SJCRH30 (cell line): ENCODE measurements at regions not wholly inside any gene's neighbourhood (a gene's known extent, or its start where the extent isn't known, plus 50 kb on each side); places are given as distances from the start of the nearest gene placed in this dataset.

ENCODE experiments used
- DNase-seq, 2 experiments: peaks; one replicate each; pipeline ENCODE4 v3.0.0-alpha.2; 2015 to 2020
- H3K27ac ChIP-seq: fragments of 250-450 bp; sonication (Bioruptor Pico); 2 replicates; pipeline ENCODE4 v1.5.1; 2020; ENCODE audit warnings: mild to moderate bottlenecking, moderate library complexity
- H3K27me3 ChIP-seq: fragments of 250-450 bp; sonication (Bioruptor Pico); 2 replicates; pipeline ENCODE4 v1.5.1; 2020; ENCODE audit warnings: mild to moderate bottlenecking, moderate library complexity
- H3K36me3 ChIP-seq: fragments of 250-450 bp; sonication (Bioruptor Pico); 2 replicates; pipeline ENCODE4 v1.5.1; 2020; ENCODE audit warnings: mild to moderate bottlenecking, moderate library complexity
- H3K4me1 ChIP-seq: fragments of 250-450 bp; sonication (Bioruptor Pico); 2 replicates; pipeline ENCODE4 v1.5.1; 2020; ENCODE audit warnings: mild to moderate bottlenecking, moderate library complexity
- H3K4me3 ChIP-seq: fragments of 250-450 bp; sonication (Bioruptor Pico); 2 replicates; pipeline ENCODE4 v1.5.1; 2020; ENCODE audit warnings: mild to moderate bottlenecking, moderate library complexity
- H3K9me3 ChIP-seq: fragments of 250-450 bp; sonication (Bioruptor Pico); replicated peaks from 2 replicates; pipeline ENCODE4 v1.5.1; 2020; ENCODE audit warnings: mild to moderate bottlenecking, moderate library complexity

- Histone ChIP-seq H3K4me1 (no peaks in the 10 kb centered on the region), H3K27ac (no peak overlapping the region), H3K9me3 (no peaks in the 10 kb centered on the region), H3K4me3 (no peak overlapping the region), H3K27me3 (no peaks in the 10 kb centered on the region), H3K36me3 (no peaks in the 10 kb centered on the region)
- DNase-seq: no peak
Measured at GRCh38 chr7:381211-382042, 91.5 kb downstream of the FOXL3 start.

GRCh38 chr7:382043-382400 is 92.1 kb downstream of the FOXL3 start:
- H3K9me3 ChIP-seq: no peaks in the 10 kb centered on the region
- no peak for DNase-seq
- H3K27me3 ChIP-seq: no peaks in the 10 kb centered on the region
- no peaks in the 10 kb centered on the region for H3K4me1 ChIP-seq
- H3K36me3 ChIP-seq: no peaks in the 10 kb centered on the region
- no peak overlapping the region for H3K27ac ChIP-seq
- no peak overlapping the region for H3K4me3 ChIP-seq

DNA sequence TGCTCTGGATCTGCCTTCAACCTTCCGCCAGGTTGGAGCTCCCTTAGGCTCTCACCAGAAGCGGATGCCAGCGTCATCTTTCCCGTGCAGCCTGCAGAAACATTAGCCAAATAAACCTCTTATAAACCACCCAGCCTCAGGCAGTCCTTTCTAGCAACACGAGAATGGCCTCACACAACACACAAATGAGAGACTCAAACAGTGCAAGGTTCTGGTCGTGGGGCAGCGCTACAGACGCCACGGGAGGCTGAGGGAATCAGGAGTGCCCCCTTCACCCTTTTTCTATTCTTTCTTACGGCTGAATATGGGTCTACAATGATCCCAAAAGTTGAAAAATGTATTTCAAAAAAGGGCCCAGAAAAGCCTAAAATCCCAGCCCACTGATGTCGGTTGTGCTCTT is 96.4 kb downstream of the FOXL3 start:
- no peak overlapping the region for H3K4me3 ChIP-seq

DNA sequence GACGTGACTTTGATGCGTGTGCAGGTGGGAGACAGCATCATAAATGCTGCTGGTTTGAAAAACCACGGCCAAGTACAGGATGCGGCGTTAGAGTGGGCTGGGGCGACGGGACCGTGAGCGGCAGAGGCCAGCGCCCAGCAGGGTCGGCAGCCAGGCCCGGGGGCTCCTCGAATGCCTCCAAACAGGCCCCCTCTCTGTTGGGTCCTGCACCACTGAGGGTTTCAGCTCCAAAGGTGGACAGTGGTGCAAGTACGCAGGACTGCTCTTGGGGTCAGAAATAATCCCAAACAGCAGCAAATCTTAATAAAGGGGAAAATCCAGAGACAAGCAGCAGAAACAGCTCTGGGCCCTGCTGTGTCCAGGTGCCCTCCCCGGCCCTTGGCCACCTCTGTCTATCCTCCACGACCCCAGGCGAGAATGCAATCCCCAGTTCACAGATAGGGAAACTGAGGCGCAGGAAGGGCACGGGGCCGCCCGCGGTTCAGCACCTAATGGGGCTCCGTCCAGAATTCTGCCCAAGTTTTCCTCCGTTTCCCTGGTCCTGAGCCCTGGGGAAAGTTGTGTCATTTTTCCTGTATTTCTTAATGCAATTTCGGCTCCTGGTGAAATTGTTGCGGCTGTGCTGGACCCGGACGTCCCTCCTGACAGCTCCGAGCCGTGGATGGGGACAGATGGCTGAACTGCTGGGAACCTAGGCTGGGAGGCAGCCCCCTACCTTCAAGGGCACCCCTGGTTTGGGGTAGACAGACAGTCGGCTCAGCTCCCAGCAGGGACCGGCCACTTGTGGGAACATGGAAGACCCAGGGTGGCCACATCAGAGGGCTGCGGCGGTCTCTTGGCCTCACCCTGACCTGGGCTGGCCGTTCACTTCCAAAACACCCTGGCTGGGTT is 97.4 kb downstream of the FOXL3 start:
- Histone ChIP-seq H3K4me3 (no peak overlapping the region), H3K27me3 (no peaks in the 10 kb centered on the region), H3K27ac (no peak overlapping the region), H3K36me3 (no peaks in the 10 kb centered on the region), H3K4me1 (no peaks in the 10 kb centered on the region), H3K9me3 (no peaks in the 10 kb centered on the region)
- DNase-seq: no peak

More for the DNA sequence above, 96.4 kb downstream of the FOXL3 start:
- H3K4me1 ChIP-seq: no peaks in the 10 kb centered on the region
- H3K36me3 ChIP-seq: no peaks in the 10 kb centered on the region
- no peak overlapping the region for H3K27ac ChIP-seq
- DNase-seq: no peak
- no peaks in the 10 kb centered on the region for H3K27me3 ChIP-seq
- no peaks in the 10 kb centered on the region for H3K9me3 ChIP-seq

DNA sequence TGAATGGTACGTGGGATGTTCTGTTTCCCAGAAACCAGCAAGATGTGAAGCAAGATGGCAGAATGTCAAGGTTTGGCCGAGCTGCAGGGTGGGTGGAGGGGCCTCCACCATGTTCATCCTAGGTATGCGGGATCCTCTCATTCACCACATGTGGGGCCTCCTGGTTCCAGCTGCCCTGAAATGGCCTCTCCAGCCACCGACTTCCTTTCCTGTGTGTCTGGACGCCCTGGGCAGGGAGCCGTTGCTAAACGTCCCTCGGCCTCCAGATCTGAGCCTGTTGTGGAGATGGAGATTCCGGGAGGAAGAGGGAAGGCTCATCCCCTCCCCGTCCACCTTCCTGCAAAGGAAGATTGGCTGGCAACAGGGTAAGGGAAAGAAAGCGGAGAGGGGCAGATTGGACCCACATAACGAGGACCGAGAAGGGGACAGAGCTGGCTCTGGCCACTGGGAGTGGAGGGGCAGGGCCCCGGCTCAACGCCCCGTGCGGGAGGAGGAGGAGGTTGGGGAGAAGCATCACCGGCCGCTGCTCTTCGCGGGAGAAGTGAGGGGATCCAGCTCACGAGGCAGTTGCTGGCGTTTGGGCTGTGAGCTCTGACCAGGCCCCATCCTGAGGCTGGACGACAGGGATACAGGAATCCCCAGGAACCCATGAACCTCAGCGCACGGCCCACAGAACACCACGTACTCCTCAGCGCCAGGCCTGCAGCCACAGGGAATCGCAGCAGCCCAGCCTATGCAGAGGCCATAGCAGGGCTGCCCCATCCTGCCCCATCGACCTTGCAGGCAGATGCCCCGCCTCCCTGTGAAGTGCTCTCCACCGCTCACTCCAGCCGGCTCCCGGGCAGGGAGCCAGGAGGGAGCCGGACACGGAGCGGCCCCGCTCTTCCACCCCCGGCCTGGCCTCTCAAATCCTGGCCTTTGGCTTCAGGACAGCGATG is 98.3 kb downstream of the FOXL3 start:
- Histone ChIP-seq H3K9me3 (no peaks in the 10 kb centered on the region), H3K4me1 (no peaks in the 10 kb centered on the region), H3K27ac (no peak overlapping the region), H3K4me3 (no peak overlapping the region), H3K36me3 (no peaks in the 10 kb centered on the region), H3K27me3 (no peaks in the 10 kb centered on the region)
- no peak for DNase-seq

- Histone ChIP-seq H3K27me3 (no peaks in the 10 kb centered on the region), H3K9me3 (no peaks in the 10 kb centered on the region), H3K4me1 (no peaks in the 10 kb centered on the region), H3K4me3 (no peak overlapping the region), H3K36me3 (no peaks in the 10 kb centered on the region), H3K27ac (no peak overlapping the region)
- DNase-seq: no peak
Measured at GRCh38 chr7:388961-389701, 99.2 kb downstream of the FOXL3 start.

GRCh38 chr7:389911-390601 is 100.1 kb downstream of the FOXL3 start:
- H3K4me3 ChIP-seq: no peak overlapping the region
- no peaks in the 10 kb centered on the region for H3K4me1 ChIP-seq
- no peaks in the 10 kb centered on the region for H3K36me3 ChIP-seq
- H3K9me3 ChIP-seq: no peaks in the 10 kb centered on the region
- H3K27me3 ChIP-seq: no peaks in the 10 kb centered on the region
- DNase-seq: no peak
- H3K27ac ChIP-seq: no peak overlapping the region

- H3K4me3 ChIP-seq: no peak overlapping the region
- H3K27me3 ChIP-seq: no peaks in the 10 kb centered on the region
- no peaks in the 10 kb centered on the region for H3K9me3 ChIP-seq
- no peaks in the 10 kb centered on the region for H3K36me3 ChIP-seq
- H3K27ac ChIP-seq: no peak overlapping the region
- DNase-seq: no peak
- no peaks in the 10 kb centered on the region for H3K4me1 ChIP-seq
Measured at GRCh38 chr7:390761-391410, 100.9 kb downstream of the FOXL3 start.

- Histone ChIP-seq H3K36me3 (no peaks in the 10 kb centered on the region), H3K4me1 (no peaks in the 10 kb centered on the region), H3K27ac (no peak overlapping the region), H3K27me3 (no peaks in the 10 kb centered on the region), H3K4me3 (no peak overlapping the region), H3K9me3 (no peaks in the 10 kb centered on the region)
- DNase-seq: no peak
Measured at GRCh38 chr7:391411-391951, 101.5 kb downstream of the FOXL3 start.

DNA sequence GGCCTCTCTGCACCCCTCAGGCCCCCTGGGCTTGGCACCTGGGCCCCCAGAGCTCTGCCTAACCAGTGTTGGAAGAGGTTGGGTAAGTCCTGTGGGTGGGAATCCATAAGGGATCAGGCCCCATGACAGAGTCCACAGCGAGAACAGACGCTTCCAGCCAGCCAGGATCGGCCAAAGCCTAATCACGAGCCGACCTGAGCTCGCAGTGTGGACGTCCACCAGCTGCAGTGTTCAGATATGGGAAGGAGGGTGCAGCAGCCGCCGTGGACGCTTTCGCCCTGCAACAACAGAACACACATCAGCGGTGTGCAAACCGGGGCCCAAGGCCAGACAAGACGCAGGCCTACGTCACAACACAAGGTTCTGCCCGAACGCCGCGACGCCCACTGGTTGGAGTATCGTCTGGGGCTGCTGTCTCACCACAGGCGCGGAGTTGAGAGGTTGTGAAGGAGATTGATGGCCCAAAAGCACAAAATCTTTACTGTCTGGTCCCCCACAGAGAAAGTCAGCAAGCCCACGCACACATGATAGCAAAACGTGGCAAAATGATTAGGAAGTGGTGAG is 102.1 kb downstream of the FOXL3 start:
- no peaks in the 10 kb centered on the region for H3K36me3 ChIP-seq
- H3K27me3 ChIP-seq: no peaks in the 10 kb centered on the region
- H3K4me3 ChIP-seq: no peak overlapping the region
- no peak overlapping the region for H3K27ac ChIP-seq
- no peaks in the 10 kb centered on the region for H3K9me3 ChIP-seq
- H3K4me1 ChIP-seq: no peaks in the 10 kb centered on the region
- DNase-seq: no peak

DNA sequence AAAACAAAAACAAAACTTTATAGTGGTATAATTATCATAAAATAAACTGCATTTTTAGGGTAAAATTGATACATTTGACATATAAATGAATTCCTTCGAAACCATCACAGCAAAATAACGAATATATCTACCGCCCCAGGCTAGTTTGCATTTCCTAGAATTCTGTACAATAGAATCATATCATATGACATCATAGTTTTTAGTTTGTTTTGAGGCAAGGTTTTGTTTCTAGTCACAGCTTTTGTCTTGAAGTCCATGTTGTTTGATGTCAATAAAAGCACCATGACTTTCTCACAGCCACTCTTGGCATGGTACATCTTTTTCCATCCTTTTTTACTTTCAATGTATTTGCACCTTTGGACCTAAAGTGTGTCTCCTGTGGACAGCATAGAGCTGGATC is 102.9 kb downstream of the FOXL3 start:
- no peak overlapping the region for H3K4me3 ChIP-seq
- H3K4me1 ChIP-seq: no peaks in the 10 kb centered on the region
- no peaks in the 10 kb centered on the region for H3K9me3 ChIP-seq
- DNase-seq: no peak
- no peak overlapping the region for H3K27ac ChIP-seq
- no peaks in the 10 kb centered on the region for H3K36me3 ChIP-seq
- H3K27me3 ChIP-seq: no peaks in the 10 kb centered on the region

DNA sequence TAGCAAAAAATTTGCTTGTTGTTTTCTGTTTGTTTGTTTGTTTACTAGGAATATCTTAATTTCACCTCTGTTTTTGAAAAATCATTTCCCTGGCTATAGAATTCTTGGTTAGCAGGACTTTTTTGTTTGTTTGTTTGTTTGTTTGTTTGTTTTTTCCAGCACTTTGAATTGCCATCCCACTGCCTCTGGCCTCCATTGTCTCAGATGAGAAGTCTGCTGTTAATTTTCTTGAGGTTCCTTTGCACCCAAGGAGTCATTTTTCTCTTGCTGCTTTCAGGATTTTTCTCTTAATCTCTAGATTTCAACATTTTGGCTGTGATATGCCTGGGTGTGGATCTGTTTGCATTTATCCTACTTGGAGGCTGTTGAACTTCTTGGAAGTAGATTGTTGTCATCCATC is 105.7 kb downstream of the FOXL3 start:
- no peak for DNase-seq
- H3K4me1 ChIP-seq: no peaks in the 10 kb centered on the region
- no peaks in the 10 kb centered on the region for H3K27me3 ChIP-seq
- no peak overlapping the region for H3K4me3 ChIP-seq
- no peak overlapping the region for H3K27ac ChIP-seq
- no peaks in the 10 kb centered on the region for H3K36me3 ChIP-seq
- H3K9me3 ChIP-seq: no peaks in the 10 kb centered on the region

- H3K4me3 ChIP-seq: no peak overlapping the region
- DNase-seq: no peak
- no peak overlapping the region for H3K27ac ChIP-seq
- no peaks in the 10 kb centered on the region for H3K36me3 ChIP-seq
- H3K9me3 ChIP-seq: no peaks in the 10 kb centered on the region
- H3K4me1 ChIP-seq: no peaks in the 10 kb centered on the region
- H3K27me3 ChIP-seq: no peaks in the 10 kb centered on the region
Measured at GRCh38 chr7:398888-399287, 108.9 kb downstream of the FOXL3 start.
